ENCODE measurements at regions not wholly inside any gene's neighbourhood (a gene's known extent, or its start where the extent isn't known, plus 50 kb on each side); places are given as distances from the start of the nearest gene placed in this dataset.

DNA sequence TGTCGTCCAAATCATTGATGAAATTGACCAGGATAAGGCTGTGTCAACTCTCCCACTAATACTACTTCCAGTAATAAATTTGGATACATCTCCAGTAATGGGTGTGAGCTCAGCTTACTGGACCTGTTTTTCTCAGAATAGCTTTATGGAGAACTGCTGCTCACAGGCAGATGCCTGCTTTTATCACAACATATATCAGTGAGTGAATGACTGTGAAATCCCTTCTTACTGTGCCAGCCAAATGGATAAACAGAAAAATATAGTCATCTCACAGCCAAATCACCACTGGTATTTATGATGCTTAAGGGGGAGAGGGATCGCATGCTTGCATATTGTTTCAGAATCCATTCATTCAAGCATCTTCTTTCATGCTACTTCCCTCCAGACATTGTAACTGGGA lies 148.4 kb upstream of the PAPPA start:
- no peaks in the 10 kb centered on the region for H4K20me1 ChIP-seq (ENCODE audit: insufficient read depth)
- H3F3A ChIP-seq (ENCODE audit: insufficient read depth) = peaks cover 3% of the 10 kb centered on the region; the same call in 1 of the 2 replicates
- H3K4me1 ChIP-seq (ENCODE audit: insufficient read depth) = peaks cover 10% of the 10 kb centered on the region
- H3K9ac ChIP-seq = no peak overlapping the region
- no peak overlapping the region for H3K4me2 ChIP-seq (ENCODE audit: unreplicated experiment)
- no peak for DNase-seq
- 83% methylated on average over 2 of the region's 2 CpGs for WGBS, 2 experiments (ENCODE audit: low coverage in 1 of 2, low lambda C conversion rate in 2 of 2, missing lambda C conversion rate in 2 of 2)
- H3K36me3 ChIP-seq (ENCODE audit: low read depth) = no peaks in the 10 kb centered on the region
- no peak overlapping the region for H3K4me3 ChIP-seq
- TF ChIP-seq EZH2 (IDR thresholded peaks at IDR 0.05; ENCODE audit: insufficient read depth, poor library complexity, severe bottlenecking) (no peak), EZH2phosphoT487 (IDR thresholded peaks at IDR 0.05; ENCODE audit: insufficient read depth, low read depth) (no peak)
- in situ Hi-C loops (cut with MboI) = no loop called here
- H2AFZ ChIP-seq = no peak overlapping the region
- no peaks in the 10 kb centered on the region for H3K9me2 ChIP-seq (ENCODE audit: insufficient read depth)
- no peaks in the 10 kb centered on the region for H3K9me3 ChIP-seq (ENCODE audit: low read depth)
- no peak overlapping the region for H3K27ac ChIP-seq
- H3K27me3 ChIP-seq (replicated peaks; ENCODE audit: insufficient read depth) = no peaks in the 10 kb centered on the region
- no peaks in the 10 kb centered on the region for H3K79me2 ChIP-seq (ENCODE audit: insufficient read depth)

DNA sequence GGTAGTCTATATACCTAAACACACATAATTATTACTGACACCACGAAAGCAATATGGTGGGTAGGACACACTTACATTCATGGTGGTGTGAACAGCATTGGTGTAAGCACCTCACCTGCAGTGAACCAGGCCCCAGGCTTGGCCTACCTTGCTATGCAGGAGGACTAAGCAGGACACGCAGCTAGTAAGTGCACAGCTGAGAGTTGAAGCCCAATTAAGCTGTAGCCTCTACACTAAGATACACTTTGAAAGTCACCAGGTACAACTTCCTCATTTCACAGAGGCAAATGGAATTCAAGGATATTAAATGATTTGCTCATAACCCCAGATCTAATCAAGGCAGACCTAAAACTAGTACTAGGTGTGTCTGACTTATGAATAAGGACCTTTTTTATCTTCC lies 145.8 kb upstream of the PAPPA start:
- TF ChIP-seq EZH2phosphoT487 (IDR thresholded peaks at IDR 0.05; ENCODE audit: insufficient read depth, low read depth) (no peak), EZH2 (IDR thresholded peaks at IDR 0.05; ENCODE audit: insufficient read depth, poor library complexity, severe bottlenecking) (no peak)
- Histone ChIP-seq H2AFZ (no peak overlapping the region), H3K4me1 (ENCODE audit: insufficient read depth) (peaks cover 1% of the 10 kb centered on the region), H3K79me2 (ENCODE audit: insufficient read depth) (no peaks in the 10 kb centered on the region), H3K4me2 (ENCODE audit: unreplicated experiment) (no peak overlapping the region), H3K27ac (no peak overlapping the region), H3K4me3 (no peak overlapping the region), H3K36me3 (ENCODE audit: low read depth) (no peaks in the 10 kb centered on the region), H3K27me3 (replicated peaks; ENCODE audit: insufficient read depth) (no peaks in the 10 kb centered on the region), H3K9me2 (ENCODE audit: insufficient read depth) (no peaks in the 10 kb centered on the region), H3K9me3 (ENCODE audit: low read depth) (no peaks in the 10 kb centered on the region), H3F3A (ENCODE audit: insufficient read depth) (no peaks in the 10 kb centered on the region), H3K9ac (no peak overlapping the region), H4K20me1 (ENCODE audit: insufficient read depth) (no peaks in the 10 kb centered on the region)
- no peak for DNase-seq
- in situ Hi-C loops (cut with MboI) = no loop called here
- 83 to 92% methylated on average over 2 of the region's 2 CpGs for WGBS, 2 experiments (ENCODE audit: low coverage in 1 of 2, low lambda C conversion rate in 2 of 2, missing lambda C conversion rate in 2 of 2)

DNA sequence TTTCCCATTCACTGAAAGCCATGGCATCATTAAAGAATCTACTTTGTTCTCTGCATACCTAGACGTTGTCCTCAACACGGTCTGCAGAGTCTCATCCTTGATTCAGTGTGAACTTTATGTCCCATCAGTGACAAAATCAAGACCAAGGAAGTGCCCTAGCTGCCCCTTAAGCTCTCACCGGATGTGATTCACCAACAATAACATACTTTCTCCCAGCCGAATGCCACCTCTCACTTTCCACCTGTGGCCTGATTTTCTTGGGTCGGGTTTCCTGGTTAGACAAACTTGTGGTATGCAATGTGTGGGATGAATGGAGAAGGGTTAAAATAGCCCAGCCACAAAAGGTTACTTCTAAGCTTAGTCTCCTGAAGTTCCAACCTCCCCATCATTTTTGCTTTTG lies 145.3 kb upstream of the PAPPA start:
- Histone ChIP-seq H3F3A (ENCODE audit: insufficient read depth) (no peaks in the 10 kb centered on the region), H3K9ac (no peak overlapping the region), H4K20me1 (ENCODE audit: insufficient read depth) (no peaks in the 10 kb centered on the region), H3K36me3 (ENCODE audit: low read depth) (no peaks in the 10 kb centered on the region), H3K79me2 (ENCODE audit: insufficient read depth) (no peaks in the 10 kb centered on the region), H3K27ac (no peak overlapping the region), H2AFZ (no peak overlapping the region), H3K27me3 (replicated peaks; ENCODE audit: insufficient read depth) (no peaks in the 10 kb centered on the region), H3K9me3 (ENCODE audit: low read depth) (no peaks in the 10 kb centered on the region), H3K4me3 (no peak overlapping the region), H3K9me2 (ENCODE audit: insufficient read depth) (no peaks in the 10 kb centered on the region), H3K4me2 (ENCODE audit: unreplicated experiment) (no peak overlapping the region), H3K4me1 (ENCODE audit: insufficient read depth) (no peaks in the 10 kb centered on the region)
- DNase-seq = no peak
- WGBS, 2 experiments (ENCODE audit: low coverage in 1 of 2, low lambda C conversion rate in 2 of 2, missing lambda C conversion rate in 2 of 2) = 76 to 83% methylated on average over 5 of the region's 5 CpGs
- TF ChIP-seq EZH2 (IDR thresholded peaks at IDR 0.05; ENCODE audit: insufficient read depth, poor library complexity, severe bottlenecking) = no peak
- in situ Hi-C loops (cut with MboI) = no loop called here

DNA sequence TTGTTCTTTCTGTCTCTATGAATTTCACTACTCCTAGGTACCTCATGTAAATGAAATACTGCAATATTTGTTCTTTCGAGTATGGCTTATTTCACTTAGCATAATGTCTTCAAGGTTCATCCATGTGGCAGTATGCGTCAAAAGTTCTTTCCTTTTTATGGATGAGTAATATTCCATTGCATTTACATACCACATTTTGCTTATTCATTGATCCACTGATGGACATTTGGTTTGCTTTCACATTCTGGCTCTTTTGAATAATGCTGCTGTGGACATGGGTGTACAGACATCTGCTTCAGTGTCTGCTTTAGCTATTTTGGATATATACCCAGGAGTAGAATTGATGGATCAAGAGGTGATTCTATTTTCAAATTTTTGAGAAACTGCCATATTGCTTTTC lies 144.2 kb upstream of the PAPPA start:
- Histone ChIP-seq H3K9me3 (ENCODE audit: low read depth) (no peaks in the 10 kb centered on the region), H3K27ac (no peak overlapping the region), H4K20me1 (ENCODE audit: insufficient read depth) (no peaks in the 10 kb centered on the region), H3K4me2 (ENCODE audit: unreplicated experiment) (no peak overlapping the region), H3F3A (ENCODE audit: insufficient read depth) (no peaks in the 10 kb centered on the region), H3K9me2 (ENCODE audit: insufficient read depth) (no peaks in the 10 kb centered on the region), H3K4me1 (ENCODE audit: insufficient read depth) (no peaks in the 10 kb centered on the region), H3K27me3 (replicated peaks; ENCODE audit: insufficient read depth) (no peaks in the 10 kb centered on the region), H3K36me3 (ENCODE audit: low read depth) (no peaks in the 10 kb centered on the region), H3K9ac (no peak overlapping the region), H3K79me2 (ENCODE audit: insufficient read depth) (no peaks in the 10 kb centered on the region), H3K4me3 (no peak overlapping the region), H2AFZ (no peak overlapping the region)
- in situ Hi-C loops (cut with MboI) = no loop called here
- no peak for DNase-seq
- no peak for TF ChIP-seq EZH2phosphoT487 (IDR thresholded peaks at IDR 0.05; ENCODE audit: insufficient read depth, low read depth)
- no peak for TF ChIP-seq EZH2 (IDR thresholded peaks at IDR 0.05; ENCODE audit: insufficient read depth, poor library complexity, severe bottlenecking)
- 26 to 29% methylated on average over 2 of the region's 2 CpGs for WGBS, 2 experiments (ENCODE audit: low coverage in 1 of 2, low lambda C conversion rate in 2 of 2, missing lambda C conversion rate in 2 of 2)

DNA sequence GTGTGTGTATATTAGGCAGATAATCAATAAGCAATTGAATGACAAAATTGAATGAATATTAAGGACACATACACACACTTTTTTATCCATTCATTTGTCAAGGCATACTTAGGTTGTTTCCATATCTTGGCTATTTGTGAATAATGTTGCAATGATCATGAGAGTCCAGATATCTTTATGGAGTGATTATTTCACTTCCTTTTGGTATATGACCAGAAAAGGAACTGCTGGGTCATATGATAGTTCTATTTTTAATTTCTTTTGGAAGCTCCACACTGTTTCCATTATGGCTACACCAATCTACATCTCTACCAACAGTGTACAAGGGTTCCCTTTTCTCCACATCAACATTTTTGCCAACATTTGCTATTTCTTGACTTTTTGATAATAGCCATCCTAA lies 137.7 kb upstream of the PAPPA start:
- no peaks in the 10 kb centered on the region for H3K4me1 ChIP-seq (ENCODE audit: insufficient read depth)
- H3K4me2 ChIP-seq (ENCODE audit: unreplicated experiment) = no peak overlapping the region
- no peaks in the 10 kb centered on the region for H3K36me3 ChIP-seq (ENCODE audit: low read depth)
- H3K4me3 ChIP-seq = no peak overlapping the region
- no peak for TF ChIP-seq EZH2phosphoT487 (IDR thresholded peaks at IDR 0.05; ENCODE audit: insufficient read depth, low read depth)
- TF ChIP-seq EZH2 (IDR thresholded peaks at IDR 0.05; ENCODE audit: insufficient read depth, poor library complexity, severe bottlenecking) = no peak
- no peaks in the 10 kb centered on the region for H3K79me2 ChIP-seq (ENCODE audit: insufficient read depth)
- DNase-seq = no peak
- H3K27ac ChIP-seq = no peak overlapping the region
- H3K9me2 ChIP-seq (ENCODE audit: insufficient read depth) = no peaks in the 10 kb centered on the region
- no peak overlapping the region for H3K9ac ChIP-seq
- in situ Hi-C loops (cut with MboI) = no loop called here
- H3K9me3 ChIP-seq (ENCODE audit: low read depth) = no peaks in the 10 kb centered on the region
- no peak overlapping the region for H2AFZ ChIP-seq
- H3K27me3 ChIP-seq (replicated peaks; ENCODE audit: insufficient read depth) = no peaks in the 10 kb centered on the region
- H3F3A ChIP-seq (ENCODE audit: insufficient read depth) = no peaks in the 10 kb centered on the region
- H4K20me1 ChIP-seq (ENCODE audit: insufficient read depth) = no peaks in the 10 kb centered on the region
